ENCODE measurements at regions not wholly inside any gene's neighbourhood (a gene's known extent, or its start where the extent isn't known, plus 50 kb on each side); places are given as distances from the start of the nearest gene placed in this dataset.

DNA sequence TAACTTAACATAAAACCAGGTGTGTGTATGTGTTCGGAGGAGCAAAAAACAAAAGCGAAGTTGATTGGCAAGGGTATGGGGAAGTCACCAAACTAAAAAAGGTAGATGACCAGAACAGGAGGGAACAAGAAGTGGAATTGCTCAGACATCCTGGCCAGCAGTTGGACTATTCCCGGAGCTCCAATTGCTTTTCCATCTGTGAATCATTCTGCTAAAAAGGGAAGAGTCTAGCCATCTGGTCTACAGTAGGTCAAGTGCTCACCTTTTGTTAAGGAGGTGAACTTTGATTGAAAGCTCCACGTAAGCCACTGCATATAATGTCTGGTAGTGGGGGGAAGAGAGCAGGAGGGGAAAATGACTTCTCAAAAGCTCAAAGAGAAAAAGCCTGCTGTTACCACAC lies 50.0 kb upstream of the BET1 start:
- ATAC-seq = no peak

GRCh38 chr7:94055963-94056362 lies 51.8 kb upstream of the BET1 start:
- ATAC-seq = no peak
- TF ChIP-seq ZFP3 (CRISPR knock-in tag; IDR thresholded peaks at IDR 0.05) (no peak), ZNF565 (CRISPR knock-in tag; conservative IDR thresholded peaks at IDR 0.05; ENCODE audit: low read depth) (no peak), SNAI2 (CRISPR knock-in tag; IDR thresholded peaks at IDR 0.05) (no peak), TCF4 (CRISPR knock-in tag; IDR thresholded peaks at IDR 0.05; ENCODE audit: borderline replicate concordance) (no peak), ZC3H10 (CRISPR knock-in tag; IDR thresholded peaks at IDR 0.05) (no peak), ISL1 (CRISPR knock-in tag; IDR thresholded peaks at IDR 0.05) (no peak)

More for the DNA sequence above, 50.0 kb upstream of the BET1 start:
- TF ChIP-seq CREB5 (CRISPR knock-in tag; IDR thresholded peaks at IDR 0.05; ENCODE audit: low read depth) (no peak), ZNF70 (CRISPR knock-in tag; IDR thresholded peaks at IDR 0.05) (no peak), OSR1 (CRISPR knock-in tag; IDR thresholded peaks at IDR 0.05) (no peak), POU6F1 (CRISPR knock-in tag; IDR thresholded peaks at IDR 0.05; ENCODE audit: borderline replicate concordance, low read depth) (no peak), ZFP30 (CRISPR knock-in tag; IDR thresholded peaks at IDR 0.05) (no peak), PPARA (CRISPR knock-in tag; IDR thresholded peaks at IDR 0.05; ENCODE audit: borderline replicate concordance) (no peak), ARNTL (CRISPR knock-in tag; IDR thresholded peaks at IDR 0.05; ENCODE audit: borderline replicate concordance, low read depth) (no peak), CSDC2 (CRISPR knock-in tag; IDR thresholded peaks at IDR 0.05) (no peak)

DNA sequence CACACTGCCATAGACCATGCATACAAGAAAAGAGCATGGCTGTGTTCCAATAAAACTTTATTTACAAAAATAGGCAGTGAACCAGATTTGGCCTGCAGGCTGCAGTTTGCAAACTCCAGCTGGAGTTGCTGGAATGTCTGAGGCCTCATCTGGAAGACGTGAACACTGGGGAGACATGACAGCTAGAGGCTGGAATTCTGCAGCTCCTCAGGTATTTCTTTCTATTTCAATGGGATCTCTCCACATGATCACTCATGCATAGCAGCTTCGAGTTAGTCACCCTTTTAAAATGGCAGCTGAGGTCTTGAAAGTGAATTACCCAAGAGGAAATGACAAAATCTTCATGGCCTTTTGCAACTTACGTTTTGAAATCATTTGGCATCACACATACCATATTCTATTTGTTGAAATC lies 52.6 kb upstream of the BET1 start:
- TF ChIP-seq CREB5 (CRISPR knock-in tag; IDR thresholded peaks at IDR 0.05; ENCODE audit: low read depth) (no peak), PATZ1 (CRISPR knock-in tag; IDR thresholded peaks at IDR 0.05; ENCODE audit: borderline replicate concordance) (no peak), BACH2 (CRISPR knock-in tag; IDR thresholded peaks at IDR 0.05; ENCODE audit: borderline replicate concordance) (no peak), ZNF8 (CRISPR knock-in tag; IDR thresholded peaks at IDR 0.05) (no peak), RARB (CRISPR knock-in tag; IDR thresholded peaks at IDR 0.05) (no peak), PPARA (CRISPR knock-in tag; IDR thresholded peaks at IDR 0.05; ENCODE audit: borderline replicate concordance) (no peak), GLIS3 (CRISPR knock-in tag; IDR thresholded peaks at IDR 0.05) (no peak), ZC3H10 (CRISPR knock-in tag; IDR thresholded peaks at IDR 0.05) (no peak)
- ATAC-seq = no peak

GRCh38 chr7:94057955-94058354 lies 53.8 kb upstream of the BET1 start:
- ATAC-seq = no peak
- TF ChIP-seq TOX (CRISPR knock-in tag; IDR thresholded peaks at IDR 0.05; ENCODE audit: borderline replicate concordance) (no peak), ZC3H10 (CRISPR knock-in tag; IDR thresholded peaks at IDR 0.05) (no peak), PATZ1 (CRISPR knock-in tag; IDR thresholded peaks at IDR 0.05; ENCODE audit: borderline replicate concordance) (no peak), ESRRG (CRISPR knock-in tag; IDR thresholded peaks at IDR 0.05) (no peak), OSR1 (CRISPR knock-in tag; IDR thresholded peaks at IDR 0.05) (no peak), ZNF70 (CRISPR knock-in tag; IDR thresholded peaks at IDR 0.05) (no peak), TCF4 (CRISPR knock-in tag; IDR thresholded peaks at IDR 0.05; ENCODE audit: borderline replicate concordance) (no peak), POU6F1 (CRISPR knock-in tag; IDR thresholded peaks at IDR 0.05; ENCODE audit: borderline replicate concordance, low read depth) (no peak), PPARA (CRISPR knock-in tag; IDR thresholded peaks at IDR 0.05; ENCODE audit: borderline replicate concordance) (no peak), RARB (CRISPR knock-in tag; IDR thresholded peaks at IDR 0.05) (no peak), ZNF565 (CRISPR knock-in tag; conservative IDR thresholded peaks at IDR 0.05; ENCODE audit: low read depth) (no peak), ZNF8 (CRISPR knock-in tag; IDR thresholded peaks at IDR 0.05) (no peak), GLIS3 (CRISPR knock-in tag; IDR thresholded peaks at IDR 0.05) (no peak)
- TF ChIP-seq, protein P1, sequence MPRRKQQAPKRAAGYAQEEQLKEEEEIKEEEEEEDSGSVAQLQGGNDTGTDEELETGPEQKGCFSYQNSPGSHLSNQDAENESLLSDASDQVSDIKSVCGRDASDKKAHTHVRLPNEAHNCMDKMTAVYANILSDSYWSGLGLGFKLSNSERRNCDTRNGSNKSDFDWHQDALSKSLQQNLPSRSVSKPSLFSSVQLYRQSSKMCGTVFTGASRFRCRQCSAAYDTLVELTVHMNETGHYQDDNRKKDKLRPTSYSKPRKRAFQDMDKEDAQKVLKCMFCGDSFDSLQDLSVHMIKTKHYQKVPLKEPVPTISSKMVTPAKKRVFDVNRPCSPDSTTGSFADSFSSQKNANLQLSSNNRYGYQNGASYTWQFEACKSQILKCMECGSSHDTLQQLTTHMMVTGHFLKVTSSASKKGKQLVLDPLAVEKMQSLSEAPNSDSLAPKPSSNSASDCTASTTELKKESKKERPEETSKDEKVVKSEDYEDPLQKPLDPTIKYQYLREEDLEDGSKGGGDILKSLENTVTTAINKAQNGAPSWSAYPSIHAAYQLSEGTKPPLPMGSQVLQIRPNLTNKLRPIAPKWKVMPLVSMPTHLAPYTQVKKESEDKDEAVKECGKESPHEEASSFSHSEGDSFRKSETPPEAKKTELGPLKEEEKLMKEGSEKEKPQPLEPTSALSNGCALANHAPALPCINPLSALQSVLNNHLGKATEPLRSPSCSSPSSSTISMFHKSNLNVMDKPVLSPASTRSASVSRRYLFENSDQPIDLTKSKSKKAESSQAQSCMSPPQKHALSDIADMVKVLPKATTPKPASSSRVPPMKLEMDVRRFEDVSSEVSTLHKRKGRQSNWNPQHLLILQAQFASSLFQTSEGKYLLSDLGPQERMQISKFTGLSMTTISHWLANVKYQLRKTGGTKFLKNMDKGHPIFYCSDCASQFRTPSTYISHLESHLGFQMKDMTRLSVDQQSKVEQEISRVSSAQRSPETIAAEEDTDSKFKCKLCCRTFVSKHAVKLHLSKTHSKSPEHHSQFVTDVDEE (CRISPR knock-in tag; IDR thresholded peaks at IDR 0.05) = no peak

All from SK-N-SH treated with all-trans-retinoic acid at 6 μM for 48 hours (cell line).